ENCODE measurements at regions not wholly inside any gene's neighbourhood (a gene's known extent, or its start where the extent isn't known, plus 50 kb on each side); places are given as distances from the start of the nearest gene placed in this dataset.
"Not testable (repeated sequence)": the region's sequence is repeated elsewhere in the genome, so short reads cannot be mapped to it uniquely, and the experiment has no call there.

- DNase-seq: no peak
These were observed 100.2 kb upstream of the CDYL start for GRCh38 chr6:4676016-4676415.

DNA sequence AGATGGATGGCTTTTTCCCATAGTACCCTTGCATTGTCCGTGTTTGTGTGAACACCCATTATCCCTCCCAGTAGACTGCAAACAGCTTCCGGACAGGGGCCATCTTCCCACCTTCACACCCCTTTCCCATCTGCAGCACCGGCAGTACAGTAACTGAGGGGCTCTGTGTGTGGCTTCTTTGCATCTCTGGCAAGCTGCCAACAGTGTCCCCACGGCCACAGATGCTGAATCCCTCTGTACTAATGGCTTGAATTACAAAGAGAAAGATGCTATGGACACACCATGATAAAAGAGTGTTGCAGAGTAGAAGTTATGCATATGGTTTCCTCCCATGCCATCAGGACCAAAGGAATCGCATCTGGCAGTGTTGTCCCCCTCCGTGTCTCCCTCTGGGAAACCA, 101.1 kb upstream of the CDYL start:
- DNase-seq: no peak

GRCh38 chr6:4673861-4674260, 102.3 kb upstream of the CDYL start:
- no peak for DNase-seq

DNA sequence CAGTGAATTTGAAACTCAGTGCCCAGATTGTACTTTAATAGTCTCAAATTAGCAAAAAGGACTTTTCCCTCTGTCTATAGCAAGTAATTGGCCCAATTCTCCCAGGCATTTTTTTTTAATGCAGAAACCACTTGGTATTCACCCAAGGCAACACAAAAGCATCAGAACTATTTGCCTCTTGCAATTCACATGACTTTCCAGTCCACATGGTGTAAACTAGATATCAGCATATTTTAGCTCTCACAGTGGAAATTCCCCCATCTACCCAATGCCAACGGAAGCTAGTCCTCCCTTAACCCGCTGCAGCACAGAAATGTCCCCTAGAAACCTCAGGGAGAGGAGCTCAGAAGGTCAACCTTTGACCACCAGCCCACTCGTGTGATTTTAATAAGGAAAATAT, 103.4 kb upstream of the CDYL start:
- DNase-seq: no peak

DNA sequence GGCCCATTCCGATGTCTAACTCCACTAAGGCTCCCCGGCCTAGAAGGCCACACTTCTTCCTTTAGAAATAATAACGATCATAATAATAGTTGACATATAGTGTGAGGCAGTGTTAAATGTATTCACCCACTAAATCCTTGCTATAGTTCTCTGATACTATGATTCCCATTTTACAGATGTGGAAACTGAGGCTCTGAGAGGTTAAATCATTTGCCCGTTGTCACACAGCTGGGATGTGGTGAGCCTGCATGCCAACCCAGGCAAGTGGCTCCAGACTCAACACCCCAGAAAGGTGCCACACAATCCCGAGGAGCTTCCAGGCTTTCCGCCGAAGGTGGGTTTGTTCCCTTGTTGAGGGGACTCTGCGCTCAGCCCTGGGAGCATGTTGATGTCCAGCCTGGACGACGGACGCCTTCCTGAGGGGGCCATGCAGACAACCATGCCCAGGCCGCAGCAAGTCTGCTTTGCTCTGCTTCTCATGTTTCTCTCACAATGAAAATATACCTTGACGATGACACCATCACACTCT, 104.6 kb upstream of the CDYL start:
- DNase-seq: no peak

GRCh38 chr6:4670824-4671409, 105.3 kb upstream of the CDYL start:
- DNase-seq: no peak

- DNase-seq: no peak
These were observed 105.9 kb upstream of the CDYL start for GRCh38 chr6:4670290-4670689.

DNA sequence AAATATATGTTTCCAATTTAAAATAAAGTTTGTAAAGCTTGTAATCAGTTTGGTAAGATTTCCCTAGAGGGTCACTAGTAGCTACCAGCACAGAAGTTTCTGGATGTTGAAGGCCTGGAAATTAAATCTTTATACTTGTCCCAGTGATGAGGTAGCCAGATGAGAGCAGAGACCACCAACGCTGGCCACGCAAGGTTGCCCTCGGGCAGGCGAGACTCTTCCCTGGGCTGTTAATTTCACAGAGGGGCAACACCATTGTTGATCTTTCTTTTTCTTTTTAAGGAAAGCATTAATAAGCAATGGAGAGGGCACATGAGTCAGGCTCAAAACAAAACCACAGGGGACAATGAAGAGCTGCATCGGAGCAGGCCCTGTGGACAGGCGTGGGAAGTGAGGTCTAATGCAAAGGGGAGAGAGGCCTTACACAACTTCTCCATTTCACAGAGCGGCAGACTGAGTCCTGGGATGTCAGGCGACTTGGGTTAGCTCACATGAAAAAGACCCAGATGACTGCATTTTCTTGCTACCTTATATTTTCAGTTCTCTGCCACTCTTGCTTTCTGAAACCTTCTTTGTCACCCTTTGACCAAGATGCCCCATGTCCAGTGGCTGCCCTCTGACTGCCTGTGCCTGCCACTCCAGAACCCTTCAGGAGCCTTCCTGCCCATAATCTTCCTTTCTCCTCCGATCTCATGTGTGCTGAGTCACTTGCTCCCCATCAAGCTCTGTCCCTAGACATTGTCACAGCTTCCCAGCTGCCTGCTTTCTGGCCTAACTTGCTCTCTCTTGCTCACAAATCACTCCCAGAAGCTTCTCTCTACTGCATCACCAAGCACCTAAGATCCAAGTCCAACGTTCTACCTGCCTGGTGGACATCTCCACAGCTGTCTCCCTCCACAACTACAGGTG, 107.7 kb upstream of the CDYL start:
- DNase-seq: no peak

- DNase-seq: no peak
These were observed 108.6 kb upstream of the CDYL start for GRCh38 chr6:4667591-4667990.

- DNase-seq: no peak
These were observed 109.2 kb upstream of the CDYL start for GRCh38 chr6:4666886-4667513.

- no peak for DNase-seq
These were observed 110.5 kb upstream of the CDYL start for GRCh38 chr6:4665489-4666417.

GRCh38 chr6:4664911-4665310, 111.3 kb upstream of the CDYL start:
- no peak for DNase-seq

- DNase-seq: no peak
These were observed 112.0 kb upstream of the CDYL start for GRCh38 chr6:4664117-4664626.

DNA sequence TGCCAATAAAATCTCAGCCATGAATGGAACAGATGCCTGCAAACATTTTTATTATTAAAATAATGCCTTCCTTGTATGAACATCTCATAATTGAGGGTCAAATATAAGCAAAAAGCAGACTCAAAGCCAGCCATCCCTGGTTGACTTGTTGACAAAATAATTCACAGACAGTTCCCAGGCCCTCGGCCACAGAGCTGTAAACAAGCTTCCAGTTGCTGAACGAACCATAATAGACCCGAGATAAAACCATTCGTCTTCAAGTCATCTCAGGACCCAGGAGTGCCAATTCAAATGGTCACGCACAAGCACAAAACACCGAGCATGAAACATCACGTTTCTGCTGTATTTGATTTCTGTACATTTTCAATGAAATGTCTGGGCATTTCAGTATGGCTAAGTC, 113.3 kb upstream of the CDYL start:
- no peak for DNase-seq

- no peak for DNase-seq
These were observed 114.8 kb upstream of the CDYL start for GRCh38 chr6:4661391-4661790.

DNA sequence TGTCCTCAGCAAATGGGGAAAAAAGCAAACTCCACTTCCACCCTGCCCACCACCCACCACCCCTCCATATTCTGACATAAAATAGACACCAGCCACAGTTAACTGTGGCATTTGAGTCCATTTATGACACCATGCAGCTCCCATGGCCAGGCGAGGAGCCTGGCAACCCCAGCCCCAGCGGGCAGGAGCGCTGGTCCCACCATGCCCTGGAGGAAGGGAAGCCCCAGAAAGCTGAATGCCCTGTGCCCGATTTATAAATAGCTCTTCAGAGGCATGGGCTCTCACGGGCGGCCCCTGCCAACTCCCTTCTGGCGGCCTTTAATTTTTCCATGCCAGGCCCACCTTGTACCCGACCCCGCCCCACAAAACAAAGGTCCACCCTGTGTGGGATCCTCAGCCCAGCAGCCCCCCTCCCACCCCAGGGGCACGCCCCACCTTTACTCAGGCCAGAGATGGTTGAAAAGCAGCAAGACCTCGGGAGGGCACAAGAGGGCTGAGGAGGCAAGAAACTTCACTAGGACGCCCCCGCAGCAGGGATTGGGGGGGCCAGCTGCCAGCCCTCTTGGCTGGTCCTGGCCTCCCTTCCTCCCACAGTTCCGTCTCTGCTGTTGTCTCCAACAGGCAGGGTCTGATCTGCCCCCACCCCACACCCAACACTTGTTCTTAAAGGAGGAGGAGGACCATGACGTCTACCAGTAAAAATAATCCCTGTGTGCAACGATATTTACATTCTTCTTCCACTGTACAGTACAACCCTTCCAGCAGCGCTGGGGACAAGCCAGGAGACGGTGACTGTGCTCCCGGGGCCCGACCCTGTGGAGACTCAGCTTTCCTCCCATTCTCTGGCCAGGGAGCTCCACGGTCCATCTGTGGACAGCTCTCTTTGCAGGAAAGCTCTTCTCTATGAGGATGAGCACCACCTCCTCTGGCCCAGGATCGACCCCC, 115.6 kb upstream of the CDYL start:
- DNase-seq: no peak

DNA sequence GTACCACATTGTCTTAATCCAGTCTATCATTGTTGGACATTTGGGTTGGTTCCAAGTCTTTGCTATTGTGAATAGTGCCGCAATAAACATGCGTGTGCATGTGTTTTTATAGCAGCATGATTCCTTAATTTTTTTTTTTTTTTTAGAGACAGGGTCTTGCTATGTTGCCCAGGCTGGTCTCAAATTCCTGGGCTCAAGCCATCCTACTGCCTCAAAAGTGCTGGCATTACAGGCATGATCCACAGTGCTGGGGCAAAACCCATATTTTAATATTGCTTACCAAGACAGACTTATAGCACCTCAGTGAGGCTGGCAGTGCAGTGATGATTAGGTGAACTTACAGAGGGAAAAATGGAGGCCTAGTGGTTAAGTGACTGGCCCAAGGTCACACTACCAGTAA, 116.5 kb upstream of the CDYL start:
- not testable (repeated sequence) for DNase-seq

DNA sequence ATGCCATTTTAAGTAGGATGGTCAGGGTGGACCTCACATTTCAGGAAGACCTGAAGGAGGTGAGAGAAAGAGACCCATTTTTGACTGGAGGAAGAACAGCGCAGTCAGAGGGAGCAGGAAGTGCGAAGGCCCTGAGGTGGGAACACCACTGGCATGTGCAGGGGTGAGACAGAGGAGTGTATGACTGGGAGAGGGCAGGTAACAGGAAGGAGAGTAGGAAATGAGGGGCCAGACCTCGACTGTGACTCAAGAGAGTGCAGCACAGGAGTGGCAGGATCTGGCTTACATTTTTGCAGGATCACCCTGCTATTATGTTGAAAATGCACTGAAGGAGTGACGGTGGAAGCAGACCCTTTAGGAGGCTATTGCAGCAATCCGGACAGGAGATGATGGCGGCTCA, 117.7 kb upstream of the CDYL start:
- DNase-seq: no peak

- no peak for DNase-seq
These were observed 120.1 kb upstream of the CDYL start for GRCh38 chr6:4656106-4656505.

DNA sequence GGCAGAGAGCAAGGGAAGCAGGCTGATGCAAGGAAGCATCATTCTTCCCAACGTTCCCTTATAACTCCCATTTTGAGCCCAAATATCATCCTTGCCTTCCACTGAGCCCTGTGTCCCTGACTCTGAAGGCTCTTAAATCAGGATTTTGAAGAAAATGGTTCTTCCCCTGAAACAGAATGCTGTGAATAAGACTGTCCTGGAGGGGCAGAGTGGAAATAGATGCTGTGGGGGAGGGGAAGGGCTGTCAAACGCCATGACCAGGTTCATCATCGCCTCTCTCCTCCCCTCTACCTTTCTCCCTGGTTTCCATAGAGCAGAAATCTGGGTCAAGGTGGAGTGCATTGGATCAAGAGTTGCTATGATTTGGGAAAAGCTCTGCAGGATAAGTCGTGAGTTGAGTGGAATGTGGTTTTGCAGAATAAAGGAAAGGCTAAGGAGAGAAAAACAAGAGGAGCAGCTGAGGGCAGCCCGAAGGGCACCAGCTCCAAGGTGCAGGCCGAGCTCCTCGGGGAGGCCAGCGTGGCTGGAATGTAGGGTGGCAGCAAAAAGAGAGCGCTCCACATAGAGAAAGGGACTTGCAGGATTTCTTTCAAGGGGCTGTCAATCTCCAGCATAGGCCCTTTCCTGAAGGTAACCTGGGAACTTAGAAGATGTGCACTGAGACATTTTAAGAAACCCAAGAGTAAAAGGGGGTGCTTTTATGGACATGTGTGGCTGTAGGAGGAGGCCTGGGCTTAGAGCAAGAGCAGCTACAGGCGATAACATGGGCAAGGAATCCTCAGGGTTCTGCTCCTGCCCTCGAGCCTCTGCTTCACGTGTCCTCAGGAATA, 120.8 kb upstream of the CDYL start:
- no peak for DNase-seq
